ENCODE measurements at regions not wholly inside any gene's neighbourhood (a gene's known extent, or its start where the extent isn't known, plus 50 kb on each side); places are given as distances from the start of the nearest gene placed in this dataset.
"Not testable (repeated sequence)": the region's sequence is repeated elsewhere in the genome, so short reads cannot be mapped to it uniquely, and the experiment has no call there.

DNA sequence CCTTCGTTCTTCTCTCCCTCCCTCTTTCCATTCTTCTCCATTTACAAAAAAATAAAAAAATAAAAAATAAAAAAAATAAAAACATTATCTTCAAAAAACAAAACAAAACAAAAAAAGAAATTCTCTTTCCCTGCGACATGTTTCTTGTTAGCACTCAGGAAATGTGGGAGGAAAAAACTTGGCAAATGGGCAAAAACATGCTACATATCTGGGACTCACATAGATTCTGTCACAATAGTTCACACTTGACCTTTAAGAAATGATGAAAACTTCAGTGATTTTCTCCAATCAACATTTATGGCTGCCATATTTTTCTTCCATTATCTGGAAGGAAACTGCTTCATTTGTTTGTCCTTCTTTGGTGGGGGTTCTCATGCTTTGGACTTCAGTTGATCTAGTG lies 109.3 kb downstream of the PRKAB2 start:
- Mint-ChIP-seq H3K4me1 (ENCODE audit: low read depth, unreplicated experiment) (no peaks in the 10 kb centered on the region), H3K4me3 (ENCODE audit: unreplicated experiment) (no peak overlapping the region)

GRCh38 chr1:147061880-147062279 lies 110.4 kb downstream of the PRKAB2 start:
- H3K27me3 Mint-ChIP-seq (ENCODE audit: unreplicated experiment); H3K9me3 Mint-ChIP-seq (ENCODE audit: unreplicated experiment); H3K4me3 Mint-ChIP-seq (ENCODE audit: unreplicated experiment); DNase-seq; H3K27ac Mint-ChIP-seq (ENCODE audit: unreplicated experiment); H3K4me1 Mint-ChIP-seq (ENCODE audit: low read depth, unreplicated experiment): not testable (repeated sequence)
- peaks cover 10% of the 10 kb centered on the region for H3K36me3 Mint-ChIP-seq (ENCODE audit: unreplicated experiment)

More for the DNA sequence above, 109.3 kb downstream of the PRKAB2 start:
- Mint-ChIP-seq H3K27me3 (ENCODE audit: unreplicated experiment) (peaks cover 3% of the 10 kb centered on the region), H3K36me3 (ENCODE audit: unreplicated experiment) (peaks cover 10% of the 10 kb centered on the region), H3K27ac (ENCODE audit: unreplicated experiment) (no peak overlapping the region), H3K9me3 (ENCODE audit: unreplicated experiment) (peaks cover 3% of the 10 kb centered on the region)
- no peak for DNase-seq
- no peak for TF ChIP-seq CTCF (IDR thresholded peaks at IDR 0.05; ENCODE audit: partially characterized antibody, unreplicated experiment)

DNA sequence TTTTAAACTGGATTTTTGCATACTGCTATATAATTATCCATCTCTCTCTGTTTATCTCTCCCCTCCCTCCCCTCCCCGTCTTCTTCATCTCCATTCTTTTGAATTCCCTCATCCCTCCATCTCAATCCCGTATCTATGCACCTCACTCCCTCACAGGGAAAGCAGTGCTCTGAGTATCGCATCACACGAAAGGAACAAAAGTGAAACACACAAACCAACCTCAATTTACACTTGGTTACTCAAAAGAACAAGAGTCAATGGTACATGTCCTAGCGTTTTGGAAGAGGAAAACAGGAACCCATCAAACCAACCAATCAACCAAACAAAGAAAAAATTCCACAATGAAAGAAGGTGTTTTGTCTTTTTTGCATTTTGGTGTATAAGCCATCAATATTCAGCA lies 115.1 kb downstream of the NBPF12 start:
- Mint-ChIP-seq H3K27ac (ENCODE audit: unreplicated experiment) (no peak overlapping the region), H3K9me3 (ENCODE audit: unreplicated experiment) (no peaks in the 10 kb centered on the region), H3K36me3 (ENCODE audit: unreplicated experiment) (no peaks in the 10 kb centered on the region), H3K4me3 (ENCODE audit: unreplicated experiment) (no peak overlapping the region), H3K27me3 (ENCODE audit: unreplicated experiment) (peaks cover 2% of the 10 kb centered on the region), H3K4me1 (ENCODE audit: low read depth, unreplicated experiment) (no peaks in the 10 kb centered on the region)
- no peak for TF ChIP-seq CTCF (IDR thresholded peaks at IDR 0.05; ENCODE audit: partially characterized antibody, unreplicated experiment)
- no peak for DNase-seq

GRCh38 chr1:147052677-147053076 lies 114.6 kb downstream of the NBPF12 start:
- Mint-ChIP-seq H3K9me3 (ENCODE audit: unreplicated experiment) (no peaks in the 10 kb centered on the region), H3K36me3 (ENCODE audit: unreplicated experiment) (no peaks in the 10 kb centered on the region), H3K27me3 (ENCODE audit: unreplicated experiment) (peaks cover 2% of the 10 kb centered on the region), H3K27ac (ENCODE audit: unreplicated experiment) (no peak overlapping the region), H3K4me1 (ENCODE audit: low read depth, unreplicated experiment) (no peaks in the 10 kb centered on the region), H3K4me3 (ENCODE audit: unreplicated experiment) (no peak overlapping the region)
- TF ChIP-seq CTCF (IDR thresholded peaks at IDR 0.05; ENCODE audit: partially characterized antibody, unreplicated experiment), result no peak
- DNase-seq, result no peak

GRCh38 chr1:147052143-147052542 lies 114.0 kb downstream of the NBPF12 start:
- no peak for TF ChIP-seq CTCF (IDR thresholded peaks at IDR 0.05; ENCODE audit: partially characterized antibody, unreplicated experiment)
- H3K4me1 Mint-ChIP-seq (ENCODE audit: low read depth, unreplicated experiment), result no peaks in the 10 kb centered on the region
- no peaks in the 10 kb centered on the region for H3K36me3 Mint-ChIP-seq (ENCODE audit: unreplicated experiment)
- H3K27ac Mint-ChIP-seq (ENCODE audit: unreplicated experiment), result no peak overlapping the region
- H3K9me3 Mint-ChIP-seq (ENCODE audit: unreplicated experiment), result no peaks in the 10 kb centered on the region
- no peak overlapping the region for H3K4me3 Mint-ChIP-seq (ENCODE audit: unreplicated experiment)
- H3K27me3 Mint-ChIP-seq (ENCODE audit: unreplicated experiment), result peaks cover 2% of the 10 kb centered on the region
- DNase-seq, result no peak

GRCh38 chr1:147051136-147051535 lies 113.0 kb downstream of the NBPF12 start:
- Mint-ChIP-seq H3K4me3 (ENCODE audit: unreplicated experiment) (no peak overlapping the region), H3K9me3 (ENCODE audit: unreplicated experiment) (no peaks in the 10 kb centered on the region), H3K4me1 (ENCODE audit: low read depth, unreplicated experiment) (no peaks in the 10 kb centered on the region), H3K27ac (ENCODE audit: unreplicated experiment) (no peak overlapping the region), H3K27me3 (ENCODE audit: unreplicated experiment) (peaks cover 2% of the 10 kb centered on the region), H3K36me3 (ENCODE audit: unreplicated experiment) (no peaks in the 10 kb centered on the region)
- DNase-seq, result no peak
- no peak for TF ChIP-seq CTCF (IDR thresholded peaks at IDR 0.05; ENCODE audit: partially characterized antibody, unreplicated experiment)

All from glutamatergic neuron (in vitro differentiated cells).